ENCODE measurements at regions not wholly inside any gene's neighbourhood (a gene's known extent, or its start where the extent isn't known, plus 50 kb on each side); places are given as distances from the start of the nearest gene placed in this dataset.

DNA sequence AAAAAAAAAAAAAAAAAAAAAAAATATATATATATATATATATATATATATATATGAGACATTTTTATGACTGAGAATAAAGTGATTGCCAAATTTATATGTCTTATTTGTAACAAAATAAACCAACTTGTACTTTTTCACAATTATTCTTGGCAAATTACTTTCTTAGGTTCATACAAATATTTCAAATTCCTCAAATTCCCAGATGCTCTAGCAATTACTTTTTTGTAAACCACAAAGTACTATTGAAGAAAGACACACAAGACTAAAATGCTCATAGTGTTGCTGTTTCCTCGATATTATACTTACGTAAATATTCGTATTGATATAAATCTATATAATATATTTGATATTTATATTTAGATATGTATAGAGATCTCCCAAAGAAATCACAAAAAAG is 390.0 kb downstream of the FAT4 start:
- Histone ChIP-seq H3K9me3 (ENCODE audit: control insufficient read depth, insufficient read depth, low read length) (no peaks in the 10 kb centered on the region), H3K27me3 (ENCODE audit: control insufficient read depth, insufficient read depth, low read length) (no peaks in the 10 kb centered on the region), H3K9ac (ENCODE audit: low read depth, low read length) (no peak overlapping the region), H3K4me3 (ENCODE audit: low read depth, low read length) (no peak overlapping the region), H3K36me3 (ENCODE audit: control insufficient read depth, insufficient read depth, low read length) (no peaks in the 10 kb centered on the region), H3K4me1 (ENCODE audit: control insufficient read depth, insufficient read depth, low read length) (peaks cover 3% of the 10 kb centered on the region)

DNA sequence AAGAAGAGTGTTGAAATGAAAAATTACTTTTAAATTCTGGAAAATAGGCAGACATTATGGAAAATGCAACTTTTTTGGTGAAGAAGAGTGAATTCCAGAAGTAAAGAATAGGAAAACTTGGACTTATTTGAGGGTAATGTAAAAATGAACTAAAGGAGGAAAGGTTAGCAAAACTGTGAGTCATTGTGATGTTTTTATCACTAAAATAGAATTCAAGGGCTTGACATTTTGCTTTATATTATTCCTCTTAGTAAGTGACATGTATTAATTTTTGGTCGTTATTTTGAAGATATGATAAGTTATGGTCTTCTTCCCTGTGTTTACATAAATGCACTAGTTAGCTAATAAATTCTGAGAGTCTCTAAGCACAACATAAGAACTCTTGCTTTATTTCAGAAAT is 390.9 kb downstream of the FAT4 start:
- Histone ChIP-seq H3K4me3 (ENCODE audit: low read depth, low read length) (no peak overlapping the region), H3K27me3 (ENCODE audit: control insufficient read depth, insufficient read depth, low read length) (no peaks in the 10 kb centered on the region), H3K4me1 (ENCODE audit: control insufficient read depth, insufficient read depth, low read length) (peaks cover under 1% of the 10 kb centered on the region), H3K36me3 (ENCODE audit: control insufficient read depth, insufficient read depth, low read length) (no peaks in the 10 kb centered on the region), H3K9ac (ENCODE audit: low read depth, low read length) (no peak overlapping the region), H3K9me3 (ENCODE audit: control insufficient read depth, insufficient read depth, low read length) (no peaks in the 10 kb centered on the region)

DNA sequence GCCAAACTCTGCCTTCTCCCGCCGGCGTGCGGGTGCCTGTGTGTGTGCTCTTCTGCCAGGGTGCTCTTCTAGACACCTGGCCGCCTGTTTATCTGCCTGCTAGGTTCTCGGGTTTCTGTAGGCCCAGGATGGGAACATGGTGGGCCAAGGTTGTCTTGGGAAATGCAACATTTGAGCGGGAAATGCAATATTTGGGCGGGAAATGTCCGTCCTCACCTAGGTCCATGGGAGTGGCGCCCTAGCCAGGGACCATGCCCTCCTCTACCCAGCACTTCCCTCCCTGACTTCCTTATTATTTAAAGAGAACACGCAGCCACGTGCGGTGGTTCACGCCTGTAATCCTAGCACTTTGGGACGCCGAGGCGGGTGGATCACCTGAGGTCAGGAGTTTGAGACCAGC is 392.6 kb downstream of the FAT4 start:
- no peaks in the 10 kb centered on the region for H3K36me3 ChIP-seq (ENCODE audit: control insufficient read depth, insufficient read depth, low read length)
- H3K9ac ChIP-seq (ENCODE audit: low read depth, low read length) = no peak overlapping the region
- no peaks in the 10 kb centered on the region for H3K9me3 ChIP-seq (ENCODE audit: control insufficient read depth, insufficient read depth, low read length)

DNA sequence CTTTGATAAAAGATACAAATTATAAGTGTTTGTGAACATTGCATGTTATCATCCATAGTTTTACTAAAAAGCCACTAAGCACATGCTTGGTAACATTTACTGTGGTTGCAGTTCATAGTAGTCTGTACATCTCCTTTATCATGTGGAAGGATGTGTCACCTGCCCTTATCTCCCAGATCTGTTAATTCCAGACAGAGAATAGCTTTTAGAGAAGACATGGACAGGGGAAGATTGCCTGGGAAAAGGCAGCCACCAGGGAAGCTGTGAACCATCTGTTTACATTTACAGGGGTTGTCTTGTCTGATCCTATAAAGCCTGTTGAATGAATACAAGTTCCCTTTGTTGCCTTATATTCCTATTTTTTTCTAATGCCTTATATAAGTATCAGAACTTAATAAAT is 396.0 kb downstream of the FAT4 start:
- Histone ChIP-seq H3K9ac (ENCODE audit: low read depth, low read length) (no peak overlapping the region), H3K4me1 (ENCODE audit: control insufficient read depth, insufficient read depth, low read length) (peaks cover 6% of the 10 kb centered on the region), H3K9me3 (ENCODE audit: control insufficient read depth, insufficient read depth, low read length) (no peaks in the 10 kb centered on the region)

More for the DNA sequence above, 392.6 kb downstream of the FAT4 start:
- Histone ChIP-seq H3K27me3 (ENCODE audit: control insufficient read depth, insufficient read depth, low read length) (no peaks in the 10 kb centered on the region), H3K4me1 (ENCODE audit: control insufficient read depth, insufficient read depth, low read length) (no peaks in the 10 kb centered on the region), H3K4me3 (ENCODE audit: low read depth, low read length) (no peak overlapping the region)

DNA sequence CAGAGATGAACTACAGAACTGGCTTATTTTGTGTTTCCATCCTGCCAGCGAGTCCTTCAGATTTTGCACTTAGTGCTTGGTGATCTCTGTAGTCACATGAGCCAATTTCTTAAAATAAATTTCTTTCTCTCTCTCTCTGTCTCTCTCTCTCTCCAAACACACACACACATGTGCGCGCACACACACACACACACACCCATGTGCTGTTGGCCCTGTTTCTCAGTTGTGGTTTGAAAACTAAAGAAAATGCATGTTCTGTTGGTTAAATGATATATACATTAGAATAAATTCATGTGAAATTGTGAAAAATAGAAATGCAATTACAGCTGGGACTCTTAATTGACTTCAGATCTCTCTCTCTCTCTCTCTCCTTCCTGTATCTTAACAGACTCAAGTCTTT is 399.3 kb downstream of the FAT4 start:
- H3K36me3 ChIP-seq (ENCODE audit: control insufficient read depth, insufficient read depth, low read length) = no peaks in the 10 kb centered on the region
- H3K4me1 ChIP-seq (ENCODE audit: control insufficient read depth, insufficient read depth, low read length) = peaks cover 6% of the 10 kb centered on the region
- H3K4me3 ChIP-seq (ENCODE audit: low read depth, low read length) = no peak overlapping the region
- H3K9ac ChIP-seq (ENCODE audit: low read depth, low read length) = no peak overlapping the region
- no peaks in the 10 kb centered on the region for H3K9me3 ChIP-seq (ENCODE audit: control insufficient read depth, insufficient read depth, low read length)
- no peaks in the 10 kb centered on the region for H3K27me3 ChIP-seq (ENCODE audit: control insufficient read depth, insufficient read depth, low read length)

More for the DNA sequence above, 396.0 kb downstream of the FAT4 start:
- Histone ChIP-seq H3K4me3 (ENCODE audit: low read depth, low read length) (no peak overlapping the region), H3K27me3 (ENCODE audit: control insufficient read depth, insufficient read depth, low read length) (no peaks in the 10 kb centered on the region), H3K36me3 (ENCODE audit: control insufficient read depth, insufficient read depth, low read length) (no peaks in the 10 kb centered on the region)

DNA sequence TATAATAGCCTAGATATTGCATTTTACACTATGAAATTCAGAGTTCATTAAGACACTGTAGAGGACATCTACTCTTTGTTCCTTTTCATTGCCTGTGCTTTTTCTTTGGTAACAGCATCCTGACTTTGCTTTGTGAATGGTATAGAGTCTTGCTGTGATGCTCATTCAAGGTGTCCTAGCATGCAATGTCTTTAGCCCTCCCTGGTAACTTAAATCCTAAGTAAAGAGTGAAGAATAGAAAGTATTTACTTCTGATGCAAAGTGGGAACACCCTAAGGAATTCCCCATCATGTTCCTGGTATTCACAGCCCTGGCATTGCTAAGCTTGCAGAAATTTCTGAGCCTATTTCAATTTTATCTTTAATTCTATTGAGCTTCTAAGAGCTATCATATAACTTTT is 400.1 kb downstream of the FAT4 start:
- no peaks in the 10 kb centered on the region for H3K36me3 ChIP-seq (ENCODE audit: control insufficient read depth, insufficient read depth, low read length)
- H3K27me3 ChIP-seq (ENCODE audit: control insufficient read depth, insufficient read depth, low read length) = no peaks in the 10 kb centered on the region
- no peak overlapping the region for H3K4me3 ChIP-seq (ENCODE audit: low read depth, low read length)
- H3K9ac ChIP-seq (ENCODE audit: low read depth, low read length) = no peak overlapping the region
- H3K9me3 ChIP-seq (ENCODE audit: control insufficient read depth, insufficient read depth, low read length) = no peaks in the 10 kb centered on the region
- peaks cover 6% of the 10 kb centered on the region for H3K4me1 ChIP-seq (ENCODE audit: control insufficient read depth, insufficient read depth, low read length)

DNA sequence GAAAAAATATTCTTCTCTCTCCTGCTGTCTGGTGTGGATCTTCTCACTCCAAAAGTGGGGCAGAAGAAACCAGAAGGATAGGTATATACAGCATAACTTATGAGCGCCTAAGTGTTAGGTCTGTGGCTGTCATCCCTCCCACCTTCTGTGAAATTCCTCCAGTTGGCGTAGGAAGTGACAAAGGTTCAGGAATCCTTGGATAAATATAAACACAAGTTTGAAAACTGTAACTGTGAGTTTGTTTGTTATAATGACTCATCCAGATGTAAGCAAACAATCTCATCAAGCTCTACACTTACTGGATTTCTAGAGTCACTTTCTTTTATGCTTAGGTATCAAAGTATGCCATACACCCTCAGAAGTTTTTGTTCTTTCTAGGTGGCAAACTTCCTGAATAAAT is 405.2 kb downstream of the FAT4 start:
- Histone ChIP-seq H3K9me3 (ENCODE audit: control insufficient read depth, insufficient read depth, low read length) (no peaks in the 10 kb centered on the region), H3K27me3 (ENCODE audit: control insufficient read depth, insufficient read depth, low read length) (no peaks in the 10 kb centered on the region), H3K4me3 (ENCODE audit: low read depth, low read length) (no peak overlapping the region), H3K4me1 (ENCODE audit: control insufficient read depth, insufficient read depth, low read length) (no peaks in the 10 kb centered on the region), H3K36me3 (ENCODE audit: control insufficient read depth, insufficient read depth, low read length) (no peaks in the 10 kb centered on the region), H3K9ac (ENCODE audit: low read depth, low read length) (no peak overlapping the region)

DNA sequence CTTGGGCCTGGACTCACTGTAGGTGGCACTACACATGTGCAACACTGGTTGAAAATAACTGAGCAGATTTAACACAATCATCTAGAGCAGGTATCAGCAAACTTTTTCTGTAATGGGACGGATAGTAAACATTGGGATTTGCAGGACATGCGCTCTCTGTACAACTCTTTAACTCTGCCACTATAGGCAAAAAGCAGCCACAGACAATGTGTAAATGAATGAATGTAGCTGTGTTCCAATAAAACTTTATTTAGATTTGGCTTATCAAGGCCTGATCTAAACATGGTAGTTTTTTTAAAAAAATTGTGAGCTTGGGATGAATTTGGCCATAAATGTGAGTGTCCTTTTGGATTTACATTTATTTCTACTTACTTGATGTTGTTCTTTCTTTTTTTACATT is 407.3 kb downstream of the FAT4 start:
- Histone ChIP-seq H3K36me3 (ENCODE audit: control insufficient read depth, insufficient read depth, low read length) (no peaks in the 10 kb centered on the region), H3K4me3 (ENCODE audit: low read depth, low read length) (no peak overlapping the region), H3K4me1 (ENCODE audit: control insufficient read depth, insufficient read depth, low read length) (peaks cover 4% of the 10 kb centered on the region), H3K9me3 (ENCODE audit: control insufficient read depth, insufficient read depth, low read length) (no peaks in the 10 kb centered on the region), H3K27me3 (ENCODE audit: control insufficient read depth, insufficient read depth, low read length) (no peaks in the 10 kb centered on the region), H3K9ac (ENCODE audit: low read depth, low read length) (no peak overlapping the region)

DNA sequence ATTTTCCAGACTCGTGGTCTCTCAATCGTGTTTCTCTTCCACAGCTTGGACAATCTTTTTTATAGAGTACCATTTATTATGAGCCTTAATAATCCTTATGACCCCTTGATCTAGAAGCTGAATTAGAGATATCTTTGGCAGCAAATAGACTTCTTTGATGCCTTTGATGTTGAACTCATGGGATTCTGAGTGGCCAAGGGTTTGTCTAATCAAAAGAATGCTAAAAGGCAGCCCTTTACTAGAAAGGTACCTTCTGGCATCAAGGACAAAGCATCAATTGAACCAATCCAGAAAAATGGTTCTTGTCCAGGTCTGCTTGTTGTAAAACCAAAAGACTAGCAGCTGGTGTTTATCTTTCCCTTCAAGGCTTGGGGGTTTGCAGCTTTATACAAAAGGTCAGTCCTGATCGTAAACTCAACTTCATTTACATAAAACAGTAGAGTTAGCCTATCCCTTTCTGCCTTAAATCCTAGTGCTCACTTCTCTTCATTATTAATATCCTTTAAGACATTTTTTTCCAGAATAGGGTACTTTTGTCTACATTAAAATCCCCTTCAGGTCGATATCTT is 411.3 kb downstream of the FAT4 start:
- no peaks in the 10 kb centered on the region for H3K36me3 ChIP-seq (ENCODE audit: control insufficient read depth, insufficient read depth, low read length)
- H3K4me3 ChIP-seq (ENCODE audit: low read depth, low read length) = no peak overlapping the region
- no peaks in the 10 kb centered on the region for H3K27me3 ChIP-seq (ENCODE audit: control insufficient read depth, insufficient read depth, low read length)
- peaks cover 20% of the 10 kb centered on the region for H3K4me1 ChIP-seq (ENCODE audit: control insufficient read depth, insufficient read depth, low read length)
- no peaks in the 10 kb centered on the region for H3K9me3 ChIP-seq (ENCODE audit: control insufficient read depth, insufficient read depth, low read length)
- no peak overlapping the region for H3K9ac ChIP-seq (ENCODE audit: low read depth, low read length)

DNA sequence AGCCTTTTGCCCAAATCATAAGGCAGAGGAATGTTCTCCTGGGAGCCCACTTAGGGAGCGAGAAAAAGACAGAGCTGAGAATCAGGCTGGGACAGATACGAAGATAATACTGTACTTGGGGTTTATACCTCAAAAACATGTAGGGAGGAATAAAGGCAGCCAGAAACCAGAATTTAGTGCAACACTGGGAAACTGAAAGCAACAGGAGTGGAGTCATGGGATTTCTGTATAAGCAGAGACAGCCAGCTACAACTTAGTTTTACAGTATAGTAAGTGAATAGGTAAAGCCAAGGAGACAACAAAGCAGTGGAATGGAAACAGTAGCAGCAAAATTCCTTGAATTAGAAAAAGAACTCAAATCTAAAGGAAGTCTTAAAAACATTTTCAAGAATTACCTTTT is 413.2 kb downstream of the FAT4 start:
- Histone ChIP-seq H3K4me3 (ENCODE audit: low read depth, low read length) (no peak overlapping the region), H3K36me3 (ENCODE audit: control insufficient read depth, insufficient read depth, low read length) (no peaks in the 10 kb centered on the region), H3K9ac (ENCODE audit: low read depth, low read length) (no peak overlapping the region), H3K4me1 (ENCODE audit: control insufficient read depth, insufficient read depth, low read length) (peaks cover 20% of the 10 kb centered on the region), H3K9me3 (ENCODE audit: control insufficient read depth, insufficient read depth, low read length) (no peaks in the 10 kb centered on the region), H3K27me3 (ENCODE audit: control insufficient read depth, insufficient read depth, low read length) (no peaks in the 10 kb centered on the region)

DNA sequence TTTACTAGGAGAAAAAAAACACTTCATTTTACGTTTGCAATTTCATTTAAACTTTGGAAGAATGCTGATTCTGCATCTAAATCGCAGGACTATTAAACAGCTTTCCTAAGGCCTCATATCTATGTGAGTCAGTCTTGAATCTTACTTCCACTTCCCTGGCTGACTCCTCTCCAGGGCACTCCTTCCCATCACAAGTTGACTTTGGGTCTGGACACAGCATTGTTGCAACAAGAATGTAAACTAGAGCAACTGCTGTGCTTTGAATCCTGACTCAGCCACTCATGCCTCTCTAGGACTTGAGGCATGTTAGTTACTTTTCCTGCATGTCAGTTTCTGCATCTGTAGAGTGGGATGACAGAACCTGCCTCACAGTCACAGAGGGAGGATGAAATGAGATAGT is 413.8 kb downstream of the FAT4 start:
- H3K4me3 ChIP-seq (ENCODE audit: low read depth, low read length) = no peak overlapping the region

DNA sequence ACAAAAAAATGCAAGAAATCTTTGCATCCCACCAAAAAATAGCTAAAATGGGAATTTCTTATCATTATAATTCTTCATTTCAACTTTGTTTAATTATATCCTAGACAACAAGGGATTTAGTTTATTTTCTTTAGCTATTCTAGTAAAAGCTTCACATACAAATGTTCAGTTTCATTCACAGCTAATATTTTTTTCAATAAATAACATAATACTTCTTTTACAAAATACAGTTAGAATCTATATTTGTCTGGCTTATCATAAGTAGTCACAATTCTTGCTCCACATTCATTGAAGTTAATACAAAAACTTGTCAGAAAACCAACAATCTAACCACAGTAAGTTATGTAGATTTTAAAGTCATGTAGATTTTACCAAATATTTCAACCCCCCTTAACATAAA is 414.4 kb downstream of the FAT4 start:
- no peaks in the 10 kb centered on the region for H3K36me3 ChIP-seq (ENCODE audit: control insufficient read depth, insufficient read depth, low read length)
- no peaks in the 10 kb centered on the region for H3K9me3 ChIP-seq (ENCODE audit: control insufficient read depth, insufficient read depth, low read length)
- no peak overlapping the region for H3K4me3 ChIP-seq (ENCODE audit: low read depth, low read length)
- no peaks in the 10 kb centered on the region for H3K27me3 ChIP-seq (ENCODE audit: control insufficient read depth, insufficient read depth, low read length)
- peaks cover 20% of the 10 kb centered on the region for H3K4me1 ChIP-seq (ENCODE audit: control insufficient read depth, insufficient read depth, low read length)
- no peak overlapping the region for H3K9ac ChIP-seq (ENCODE audit: low read depth, low read length)

More for the DNA sequence above, 413.8 kb downstream of the FAT4 start:
- Histone ChIP-seq H3K27me3 (ENCODE audit: control insufficient read depth, insufficient read depth, low read length) (no peaks in the 10 kb centered on the region), H3K9me3 (ENCODE audit: control insufficient read depth, insufficient read depth, low read length) (no peaks in the 10 kb centered on the region), H3K36me3 (ENCODE audit: control insufficient read depth, insufficient read depth, low read length) (no peaks in the 10 kb centered on the region), H3K4me1 (ENCODE audit: control insufficient read depth, insufficient read depth, low read length) (peaks cover 20% of the 10 kb centered on the region), H3K9ac (ENCODE audit: low read depth, low read length) (no peak overlapping the region)
